HepG2 (cell line): ENCODE measurements at regions not wholly inside any gene's neighbourhood (a gene's known extent, or its start where the extent isn't known, plus 50 kb on each side); places are given as distances from the start of the nearest gene placed in this dataset.
A peak's percentile ranks its signal among the peaks of the same experiment; 100 is the strongest.

Experiments used
- AKAP8 ChIP-seq: sonication (generic); formaldehyde crosslinking; IDR thresholded peaks from 2 replicates; pipeline ENCODE4 v1.5.1; 2020; ENCODE audit warnings: mild to moderate bottlenecking, missing genetic modification reagents
- CEBPG ChIP-seq: IDR thresholded peaks from 2 replicates; pipeline ENCODE4 v1.6.1; 2016
- ETV5 ChIP-seq: IDR thresholded peaks from 2 replicates; pipeline ENCODE4 v1.6.1; 2018; ENCODE audit warnings: missing biosample characterization, missing genetic modification reagents, inconsistent platforms, borderline replicate concordance
- HNRNPL ChIP-seq: fragments of 200-400 bp; formaldehyde crosslinking; IDR thresholded peaks from 2 replicates; pipeline ENCODE4 v1.6.1; 2017; ENCODE audit warnings: mild to moderate bottlenecking, low read depth, low read length
- KLF12 ChIP-seq: sonication (generic); formaldehyde crosslinking; IDR thresholded peaks from 2 replicates; pipeline ENCODE4 v1.4.0; 2020; ENCODE audit warnings: missing genetic modification reagents, borderline replicate concordance
- MED8 ChIP-seq: sonication (generic); formaldehyde crosslinking; IDR thresholded peaks from 2 replicates; pipeline ENCODE4 v1.8.1; 2023; ENCODE audit warnings: mild to moderate bottlenecking, missing genetic modification reagents; ENCODE audit not compliant: insufficient replicate concordance
- MEF2D ChIP-seq: sonication (generic); formaldehyde crosslinking; IDR thresholded peaks from 2 replicates; pipeline ENCODE4 v1.5.1; 2020; ENCODE audit warnings: mild to moderate bottlenecking, missing genetic modification reagents
- NR3C1 ChIP-seq: sonication (generic); formaldehyde crosslinking; IDR thresholded peaks from 2 replicates; pipeline ENCODE4 v1.4.0; 2020; ENCODE audit warnings: missing genetic modification reagents
- POLR2AphosphoS2 ChIP-seq: IDR thresholded peaks from 2 replicates; pipeline ENCODE4 v1.6.1; 2011; ENCODE audit warnings: low read depth, low read length, improper control_type of control experiment
- RAD21 ChIP-seq: fragments of 450-650 bp; formaldehyde crosslinking; IDR thresholded peaks from 2 replicates; pipeline ENCODE4 v1.5.0; 2020; ENCODE audit warnings: mild to moderate bottlenecking
- RARA ChIP-seq: IDR thresholded peaks from 2 replicates; pipeline ENCODE4 v1.6.1; 2016; ENCODE audit warnings: missing genetic modification reagents, missing compliant biosample characterization
- REST ChIP-seq, 2 experiments: IDR thresholded peaks; 2 replicates each; pipeline ENCODE4 v1.6.1; 2011 to 2012; ENCODE audit warnings: low read length in 2 of 2, borderline replicate concordance in 1 of 2, low read depth in 1 of 2, mild to moderate bottlenecking in 1 of 2, moderate library complexity in 1 of 2
- WIZ ChIP-seq: sonication (generic); formaldehyde crosslinking; IDR thresholded peaks from 2 replicates; pipeline ENCODE4 v1.5.1; 2020; ENCODE audit warnings: mild to moderate bottlenecking, missing genetic modification reagents
- ZFP36L1 ChIP-seq: sonication (generic); formaldehyde crosslinking; IDR thresholded peaks from 2 replicates; pipeline ENCODE4 v1.8.0; 2022; ENCODE audit warnings: mild to moderate bottlenecking, missing genetic modification reagents, moderate library complexity
- ZNF160 ChIP-seq: sonication (generic); formaldehyde crosslinking; IDR thresholded peaks from 2 replicates; pipeline ENCODE4 v1.8.0; 2022; ENCODE audit warnings: mild to moderate bottlenecking, inconsistent platforms, missing genetic modification reagents
- ZNF235 ChIP-seq: sonication (generic); formaldehyde crosslinking; IDR thresholded peaks from 2 replicates; pipeline ENCODE4 v1.8.1; 2023; ENCODE audit warnings: mild to moderate bottlenecking, missing genetic modification reagents, borderline replicate concordance
- ZNF264 ChIP-seq: sonication (generic); formaldehyde crosslinking; IDR thresholded peaks from 2 replicates; pipeline ENCODE4 v1.4.0; 2020; ENCODE audit warnings: missing genetic modification reagents
- ZNF280B ChIP-seq: sonication (generic); formaldehyde crosslinking; IDR thresholded peaks from 2 replicates; pipeline ENCODE4 v1.5.0; 2020; ENCODE audit warnings: missing genetic modification reagents, mild to moderate bottlenecking, borderline replicate concordance
- ZNF281 ChIP-seq: sonication (generic); formaldehyde crosslinking; IDR thresholded peaks from 2 replicates; pipeline ENCODE4 v1.4.0; 2020; ENCODE audit warnings: missing genetic modification reagents, borderline replicate concordance
- ZNF362 ChIP-seq: sonication (generic); formaldehyde crosslinking; IDR thresholded peaks from 2 replicates; pipeline ENCODE4 v1.4.0; 2020; ENCODE audit warnings: missing genetic modification reagents, mild to moderate bottlenecking, borderline replicate concordance
- ZNF441 ChIP-seq: sonication (generic); formaldehyde crosslinking; IDR thresholded peaks from 2 replicates; pipeline ENCODE4 v1.7.0; 2021; ENCODE audit warnings: missing genetic modification reagents, borderline replicate concordance

GRCh38 chr6:63509652-63510352, 62.5 kb upstream of the LOC128125822 start (continued):
- TF ChIP-seq ZFP36L1 (CRISPR knock-in tag) (peak; percentile 70; the same call in 1 of the 2 replicates), REST (IDR thresholded peaks at IDR 0.05; ENCODE audit: borderline replicate concordance in 1 of 2, low read depth in 1 of 2, low read length in 2 of 2) (peak in 1 of 2 experiments; percentile 72; a peak in 2 of 4 replicates), RARA (CRISPR knock-in tag) (peak; percentile 86), ZNF281 (peak; percentile 66; the same call in 1 of the 2 replicates), ZNF235 (no peak), ETV5 (CRISPR knock-in tag) (peak; percentile 68; the same call in 1 of the 2 replicates), ZNF441 (peak; percentile 91), WIZ (CRISPR knock-in tag) (0 out of 2 replicates have a peak, but pooled peaks have one; percentile 48), RAD21 (no peak; the same call in 1 of the 2 replicates), HNRNPL (0 out of 2 replicates have a peak, but pooled peaks have one; percentile 24), NR3C1 (CRISPR knock-in tag) (no peak), CEBPG (CRISPR knock-in tag) (peak; percentile 96), MEF2D (peak; percentile 77; the same call in 1 of the 2 replicates), KLF12 (no peak), ZNF362 (CRISPR knock-in tag) (peak; percentile 95), AKAP8 (CRISPR knock-in tag) (peak; percentile 44; the same call in 1 of the 2 replicates), ZNF280B (CRISPR knock-in tag) (no peak), ZNF264 (peak; percentile 95), ZNF160 (CRISPR knock-in tag) (no peak), MED8 (CRISPR knock-in tag) (no peak), POLR2AphosphoS2 (no peak)
